NAMALWA (cell line): ENCODE measurements at regions not wholly inside any gene's neighbourhood (a gene's known extent, or its start where the extent isn't known, plus 50 kb on each side); places are given as distances from the start of the nearest gene placed in this dataset.

Experiments used
- DNase-seq: peaks from one replicate; pipeline ENCODE4 v3.0.0-alpha.2; 2015; ENCODE audit warnings: low spot score

GRCh38 chr4:125135652-125136051 lies 179.1 kb upstream of the FAT4 start:
- no peak for DNase-seq

- DNase-seq, result no peak
Measured at GRCh38 chr4:125132729-125133128, 182.0 kb upstream of the FAT4 start.

- DNase-seq, result no peak
Measured at GRCh38 chr4:125131891-125132680, 182.7 kb upstream of the FAT4 start.

GRCh38 chr4:125125276-125125675 lies 189.5 kb upstream of the FAT4 start:
- DNase-seq, result no peak

- DNase-seq, result no peak
Measured at GRCh38 chr4:125123570-125124109, 191.1 kb upstream of the FAT4 start.

GRCh38 chr4:125121581-125121980 lies 193.2 kb upstream of the FAT4 start:
- no peak for DNase-seq

GRCh38 chr4:125116431-125116830 lies 198.3 kb upstream of the FAT4 start:
- DNase-seq, result no peak

- DNase-seq, result no peak
Measured at GRCh38 chr4:125115941-125116340, 198.8 kb upstream of the FAT4 start.

- no peak for DNase-seq
Measured at GRCh38 chr4:125115476-125115875, 199.3 kb upstream of the FAT4 start.

- no peak for DNase-seq
Measured at GRCh38 chr4:125112536-125112935, 202.2 kb upstream of the FAT4 start.

- no peak for DNase-seq
Measured at GRCh38 chr4:125111323-125111722, 203.4 kb upstream of the FAT4 start.

- no peak for DNase-seq
Measured at GRCh38 chr4:125105561-125105960, 209.2 kb upstream of the FAT4 start.

- no peak for DNase-seq
Measured at GRCh38 chr4:125104616-125105015, 210.1 kb upstream of the FAT4 start.

GRCh38 chr4:125101719-125102118 lies 213.0 kb upstream of the FAT4 start:
- DNase-seq, result no peak

- DNase-seq, result no peak
Measured at GRCh38 chr4:125097729-125098128, 217.0 kb upstream of the FAT4 start.

- no peak for DNase-seq
Measured at GRCh38 chr4:125096662-125097061, 218.1 kb upstream of the FAT4 start.

GRCh38 chr4:125091541-125091940 lies 223.2 kb upstream of the FAT4 start:
- no peak for DNase-seq

GRCh38 chr4:125091101-125091500 lies 223.7 kb upstream of the FAT4 start:
- DNase-seq, result no peak

GRCh38 chr4:125084608-125085007 lies 230.1 kb upstream of the FAT4 start:
- DNase-seq, result no peak

GRCh38 chr4:125082729-125083417 lies 231.9 kb upstream of the FAT4 start:
- DNase-seq, result no peak

- no peak for DNase-seq
Measured at GRCh38 chr4:125072269-125072668, 242.5 kb upstream of the FAT4 start.

GRCh38 chr4:125070861-125071260 lies 243.9 kb upstream of the FAT4 start:
- no peak for DNase-seq
